ENCODE measurements at regions not wholly inside any gene's neighbourhood (a gene's known extent, or its start where the extent isn't known, plus 50 kb on each side); places are given as distances from the start of the nearest gene placed in this dataset.
"Not testable (repeated sequence)": the region's sequence is repeated elsewhere in the genome, so short reads cannot be mapped to it uniquely, and the experiment has no call there.

DNA sequence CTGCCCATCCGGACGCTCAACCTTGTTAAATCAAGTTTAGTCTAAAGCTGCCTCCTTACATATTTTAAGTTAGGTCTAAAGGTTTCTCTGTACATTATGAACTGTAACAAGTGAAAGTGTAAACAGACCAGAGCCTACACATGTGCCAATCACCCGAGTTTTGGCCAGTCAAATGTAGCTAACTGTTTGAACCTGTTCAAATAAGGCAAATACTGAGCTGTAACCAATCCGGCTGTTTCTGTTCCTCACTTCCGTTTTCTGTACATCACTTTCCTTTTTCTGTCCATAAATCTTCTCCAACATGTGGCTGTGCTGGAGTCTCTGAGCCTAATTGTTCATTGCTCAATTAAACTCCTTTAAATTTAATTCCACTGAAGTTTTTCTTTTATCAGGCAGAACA, 113.3 kb upstream of the SHISA3 start:
- no peak for FAIRE-seq
- TF ChIP-seq, protein P1, sequence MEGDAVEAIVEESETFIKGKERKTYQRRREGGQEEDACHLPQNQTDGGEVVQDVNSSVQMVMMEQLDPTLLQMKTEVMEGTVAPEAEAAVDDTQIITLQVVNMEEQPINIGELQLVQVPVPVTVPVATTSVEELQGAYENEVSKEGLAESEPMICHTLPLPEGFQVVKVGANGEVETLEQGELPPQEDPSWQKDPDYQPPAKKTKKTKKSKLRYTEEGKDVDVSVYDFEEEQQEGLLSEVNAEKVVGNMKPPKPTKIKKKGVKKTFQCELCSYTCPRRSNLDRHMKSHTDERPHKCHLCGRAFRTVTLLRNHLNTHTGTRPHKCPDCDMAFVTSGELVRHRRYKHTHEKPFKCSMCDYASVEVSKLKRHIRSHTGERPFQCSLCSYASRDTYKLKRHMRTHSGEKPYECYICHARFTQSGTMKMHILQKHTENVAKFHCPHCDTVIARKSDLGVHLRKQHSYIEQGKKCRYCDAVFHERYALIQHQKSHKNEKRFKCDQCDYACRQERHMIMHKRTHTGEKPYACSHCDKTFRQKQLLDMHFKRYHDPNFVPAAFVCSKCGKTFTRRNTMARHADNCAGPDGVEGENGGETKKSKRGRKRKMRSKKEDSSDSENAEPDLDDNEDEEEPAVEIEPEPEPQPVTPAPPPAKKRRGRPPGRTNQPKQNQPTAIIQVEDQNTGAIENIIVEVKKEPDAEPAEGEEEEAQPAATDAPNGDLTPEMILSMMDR (IDR thresholded peaks at IDR 0.05; ENCODE audit: insufficient read depth, missing control alignments) = no peak
- no peak for DNase-seq (ENCODE audit: insufficient read length, low spot score)

DNA sequence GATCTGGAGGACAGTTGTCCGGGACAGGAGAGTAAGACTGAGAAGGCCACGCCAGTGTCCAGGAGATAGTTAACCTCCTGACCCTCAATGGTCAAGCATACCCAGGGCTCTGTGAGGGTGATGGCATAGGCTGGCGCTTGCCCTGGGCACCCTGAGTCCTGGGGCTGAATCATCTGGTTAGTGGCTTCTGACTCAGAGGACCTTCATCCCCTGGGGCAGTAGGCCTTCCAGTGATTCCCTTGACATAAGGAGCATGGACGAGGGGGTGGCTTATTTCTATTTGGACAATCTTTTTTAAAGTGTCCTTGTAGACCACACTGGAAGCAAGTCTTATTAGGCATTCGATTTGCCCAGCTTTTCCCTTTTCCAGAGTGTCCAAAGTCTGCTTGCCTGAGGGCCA, 108.4 kb upstream of the SHISA3 start:
- not testable (repeated sequence) for DNase-seq (ENCODE audit: insufficient read length, low spot score); FAIRE-seq

DNA sequence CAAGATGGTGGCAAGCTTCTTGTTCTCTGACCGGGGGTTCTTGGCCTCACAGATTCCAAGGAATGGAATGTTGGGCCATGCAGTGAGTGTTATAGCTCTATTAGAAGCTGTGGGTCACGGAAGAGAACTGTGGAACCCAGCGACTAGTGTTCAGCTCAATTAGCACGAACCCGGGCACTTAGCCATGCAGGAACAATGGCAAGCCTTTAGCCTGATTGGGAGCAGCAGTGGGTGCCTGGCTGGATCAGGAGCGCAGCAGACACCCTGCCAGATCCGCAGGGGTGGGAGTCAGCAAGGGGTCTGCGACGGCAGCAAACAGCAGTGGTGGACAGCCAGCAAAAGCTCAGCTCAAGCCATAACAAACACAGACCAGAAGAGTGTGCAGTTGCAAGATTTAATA, 105.1 kb upstream of the SHISA3 start:
- DNase-seq (ENCODE audit: insufficient read length, low spot score); FAIRE-seq: not testable (repeated sequence)

DNA sequence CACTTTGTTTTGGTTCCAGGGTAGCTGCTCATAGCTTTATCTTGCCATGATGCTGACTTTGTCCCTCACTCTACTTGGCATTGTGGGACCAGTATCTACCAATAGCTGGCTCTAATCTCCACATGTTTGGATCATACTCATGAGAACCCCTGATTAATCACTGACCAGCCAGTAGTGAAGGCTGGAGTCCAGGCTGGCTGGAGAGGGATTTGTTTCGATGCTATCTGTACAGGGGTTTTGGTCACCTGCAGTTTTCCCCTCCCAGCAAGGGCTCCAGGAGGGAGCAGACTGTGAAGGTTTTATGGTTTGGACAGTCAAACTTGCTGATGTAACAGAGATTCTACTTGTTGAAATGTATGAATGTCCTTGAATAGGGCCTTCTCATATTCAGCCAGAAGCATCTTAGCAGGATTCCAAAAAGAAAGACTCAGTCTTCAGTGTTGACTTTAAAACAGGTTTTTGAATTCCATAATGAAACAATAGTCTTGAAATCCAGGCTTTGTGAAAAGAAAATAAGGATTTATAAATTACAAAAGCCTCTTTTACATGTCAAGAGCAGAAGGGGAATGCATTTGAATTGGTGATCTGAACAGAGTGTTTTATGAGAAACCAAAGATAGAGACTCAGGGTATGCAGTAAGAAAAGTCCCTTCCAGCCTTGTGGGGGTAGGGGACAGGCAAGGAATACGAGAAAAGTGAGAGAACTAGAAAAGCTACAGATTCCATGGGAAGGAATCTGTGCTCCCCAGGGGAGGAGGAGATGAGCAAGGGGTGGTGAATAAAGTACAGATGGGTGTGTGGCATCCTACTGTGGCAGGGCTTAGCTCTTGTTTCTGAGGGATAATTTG, 103.1 kb upstream of the SHISA3 start:
- FAIRE-seq = no peak
- DNase-seq (ENCODE audit: insufficient read length, low spot score) = no peak
- TF ChIP-seq, protein P1 (IDR thresholded peaks at IDR 0.05; ENCODE audit: insufficient read depth, missing control alignments) = no peak

DNA sequence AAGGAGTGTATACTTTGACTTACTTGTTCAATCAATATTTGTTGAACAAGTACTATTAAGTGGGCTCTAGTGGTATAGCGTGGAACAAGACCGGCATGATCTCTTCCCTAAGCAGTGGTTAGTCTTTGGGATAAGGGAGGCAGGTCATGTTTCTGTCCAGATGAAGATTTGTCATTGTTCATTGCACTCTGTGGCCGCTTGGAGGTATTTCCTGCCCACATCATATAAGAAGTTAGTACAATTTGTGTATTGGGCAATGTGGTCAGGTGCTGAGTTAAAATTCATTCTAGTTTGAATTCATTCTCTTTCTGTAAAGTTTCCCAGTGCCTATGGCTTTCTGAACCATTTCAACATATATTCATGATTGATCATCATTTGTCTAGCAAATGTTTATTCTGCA, 101.1 kb upstream of the SHISA3 start:
- no peak for DNase-seq (ENCODE audit: insufficient read length, low spot score)
- TF ChIP-seq, protein P1 (IDR thresholded peaks at IDR 0.05; ENCODE audit: insufficient read depth, missing control alignments) = no peak
- FAIRE-seq = no peak

DNA sequence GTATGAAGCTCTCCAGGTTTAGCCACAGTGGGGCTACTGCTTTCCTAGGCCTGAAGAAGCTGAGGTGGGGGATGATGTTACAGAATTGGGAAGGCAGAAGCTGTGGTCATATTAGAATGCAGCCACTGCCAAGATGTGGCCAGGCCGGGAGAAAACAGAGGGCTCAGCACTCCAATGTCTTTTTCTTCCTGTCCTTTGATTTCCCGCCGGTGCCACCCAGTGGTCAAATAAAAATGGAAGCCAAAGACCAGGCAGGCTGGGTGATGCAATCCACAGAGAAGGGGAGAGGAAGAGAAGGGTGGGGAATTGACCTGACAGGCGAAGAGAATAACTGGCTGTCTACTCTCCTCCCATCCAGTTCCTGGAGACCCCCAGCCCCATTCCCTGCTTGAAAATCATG, 94.9 kb upstream of the SHISA3 start:
- TF ChIP-seq, protein P1 (IDR thresholded peaks at IDR 0.05; ENCODE audit: insufficient read depth, missing control alignments) = peak; percentile 56
- DNase-seq (ENCODE audit: insufficient read length, low spot score) = no peak
- FAIRE-seq = no peak

DNA sequence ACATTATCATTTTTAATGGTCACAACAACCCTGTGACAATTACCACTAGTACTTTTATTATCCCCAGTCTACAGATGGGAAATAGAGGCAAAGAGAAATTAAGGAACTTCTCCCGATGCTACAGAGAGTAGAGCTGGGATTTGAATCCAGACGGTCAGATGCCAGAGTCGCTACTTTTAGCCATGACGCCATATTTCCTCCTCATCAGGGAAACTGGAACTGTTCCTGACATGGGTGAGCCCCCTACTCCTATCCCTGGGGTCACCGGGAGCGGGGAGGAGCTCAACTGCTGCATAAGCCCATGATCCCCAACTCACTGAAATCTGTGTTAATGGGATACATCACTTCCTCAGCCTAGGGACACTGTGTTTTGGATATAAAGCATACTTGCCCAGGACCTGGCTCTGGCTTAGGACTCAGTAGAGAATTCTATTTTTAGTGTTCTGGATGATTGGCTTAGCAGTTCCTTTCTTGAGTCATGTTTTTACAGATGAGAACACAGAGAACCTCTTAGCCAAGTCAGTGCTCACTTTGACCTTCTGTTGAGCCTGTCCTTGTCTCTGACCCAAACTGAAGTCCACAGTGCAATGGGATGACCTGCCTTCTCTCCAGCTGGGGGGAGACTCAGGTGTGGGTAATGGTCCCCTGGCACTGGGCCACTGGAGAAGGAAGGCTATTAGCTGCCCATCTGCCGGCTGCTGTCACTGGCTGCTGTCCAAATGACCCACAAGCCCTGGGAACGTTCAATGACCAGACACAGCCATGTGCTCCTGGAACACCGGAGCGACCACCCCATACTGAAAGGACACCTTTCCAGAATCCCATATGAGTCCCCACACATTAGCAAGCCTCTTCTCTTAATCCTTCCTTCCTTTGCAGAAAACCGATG, 90.8 kb upstream of the SHISA3 start:
- FAIRE-seq = no peak

More for the DNA sequence above, 90.8 kb upstream of the SHISA3 start:
- TF ChIP-seq, protein P1 (IDR thresholded peaks at IDR 0.05; ENCODE audit: insufficient read depth, missing control alignments) = no peak
- DNase-seq (ENCODE audit: insufficient read length, low spot score) = no peak
